ENCODE measurements at regions not wholly inside any gene's neighbourhood (a gene's known extent, or its start where the extent isn't known, plus 50 kb on each side); places are given as distances from the start of the nearest gene placed in this dataset.

DNA sequence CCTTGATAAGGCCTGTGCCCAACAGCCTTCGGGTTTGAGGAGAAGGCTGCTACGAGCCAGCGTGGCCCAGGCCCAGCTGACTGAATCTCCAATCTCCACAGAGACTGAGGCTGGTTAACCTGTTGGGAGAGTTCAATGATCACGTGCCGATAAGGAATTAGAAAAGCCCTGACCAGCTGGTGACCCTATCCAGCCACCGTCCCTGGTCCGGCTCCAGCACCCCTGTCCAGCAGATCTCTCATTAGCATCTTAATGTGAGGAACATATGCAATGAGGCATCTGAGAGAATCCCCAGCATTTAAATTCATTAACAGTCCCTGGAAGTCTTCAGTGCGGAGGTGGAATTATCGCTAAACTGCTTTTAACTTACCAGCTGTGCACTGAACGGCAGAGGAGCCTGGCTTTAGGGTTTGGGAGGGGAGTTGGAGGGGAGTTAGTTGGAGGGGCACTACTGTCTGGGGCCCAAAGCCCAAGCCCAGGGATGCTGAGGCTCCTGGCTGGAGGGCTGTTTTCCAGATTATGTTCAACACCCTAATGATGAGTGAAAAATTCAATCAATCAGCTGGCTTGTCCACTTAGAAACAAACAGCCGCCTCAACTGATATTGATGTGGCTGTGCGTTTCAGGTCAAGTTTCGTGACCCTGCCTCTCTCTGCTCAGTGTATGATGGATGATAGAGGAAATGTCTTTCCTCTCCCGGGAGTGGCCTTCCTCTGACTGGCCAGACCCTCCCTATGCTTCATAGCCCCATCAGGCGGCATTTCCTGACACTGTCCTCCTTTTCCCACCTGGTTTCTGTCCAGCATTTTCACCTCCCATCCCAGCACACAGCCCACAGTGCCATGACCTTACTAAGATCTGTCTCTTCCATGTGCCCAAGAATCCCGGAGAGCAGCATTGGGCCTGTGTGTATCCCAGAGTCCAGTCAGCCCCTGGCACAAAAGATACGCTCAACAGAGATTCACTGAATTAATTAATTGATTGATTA lies 184.5 kb downstream of the CCT6B start:
- no peak for DNase-seq (ENCODE audit: low spot score)

DNA sequence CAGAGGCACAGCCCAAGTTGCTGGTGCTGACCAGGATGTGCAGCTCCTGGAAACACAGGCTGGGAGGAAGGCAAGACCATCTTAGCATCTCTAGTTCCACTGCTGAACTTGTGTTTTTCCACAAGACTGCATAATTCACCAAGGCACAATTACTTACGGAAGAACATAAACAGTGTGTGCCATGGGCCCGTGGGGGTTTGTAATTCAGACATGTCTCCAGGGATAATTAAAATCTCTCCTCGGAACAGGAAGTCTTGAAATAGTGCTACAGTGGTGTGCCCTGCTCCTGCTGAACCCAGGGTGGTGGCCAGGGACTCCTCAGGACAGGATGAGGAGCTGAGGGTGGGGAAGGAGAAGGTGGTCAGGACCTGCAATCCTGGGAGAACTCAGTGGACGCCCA lies 188.2 kb downstream of the CCT6B start:
- no peak for DNase-seq (ENCODE audit: low spot score)

DNA sequence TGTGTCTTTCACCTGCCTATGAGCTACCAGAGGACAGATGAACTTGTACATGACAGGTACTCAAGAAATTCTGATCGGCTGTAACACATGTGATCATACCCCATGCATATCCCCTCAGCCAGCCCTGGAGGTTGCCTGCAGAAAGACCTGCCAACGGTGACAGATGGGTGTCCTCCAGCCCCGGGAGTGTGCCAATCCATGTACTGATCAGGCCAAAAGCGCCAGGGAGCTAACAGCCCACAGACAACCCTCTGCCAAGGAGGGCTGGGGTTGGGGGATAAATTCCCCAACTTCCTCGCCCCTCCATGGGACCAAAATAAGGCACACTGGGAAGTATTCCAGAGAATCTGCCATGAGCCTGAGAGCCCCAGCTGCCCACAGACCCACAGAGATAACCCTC lies 189.4 kb downstream of the CCT6B start:
- DNase-seq (ENCODE audit: low spot score): no peak

- DNase-seq (ENCODE audit: low spot score): no peak
These were observed 190.7 kb downstream of the CCT6B start for GRCh38 chr17:34770586-34770985.

GRCh38 chr17:34769899-34770298 lies 190.5 kb downstream of the TMEM132E start:
- no peak for DNase-seq (ENCODE audit: low spot score)

- no peak for DNase-seq (ENCODE audit: low spot score)
These were observed 189.7 kb downstream of the TMEM132E start for GRCh38 chr17:34769049-34769448.

DNA sequence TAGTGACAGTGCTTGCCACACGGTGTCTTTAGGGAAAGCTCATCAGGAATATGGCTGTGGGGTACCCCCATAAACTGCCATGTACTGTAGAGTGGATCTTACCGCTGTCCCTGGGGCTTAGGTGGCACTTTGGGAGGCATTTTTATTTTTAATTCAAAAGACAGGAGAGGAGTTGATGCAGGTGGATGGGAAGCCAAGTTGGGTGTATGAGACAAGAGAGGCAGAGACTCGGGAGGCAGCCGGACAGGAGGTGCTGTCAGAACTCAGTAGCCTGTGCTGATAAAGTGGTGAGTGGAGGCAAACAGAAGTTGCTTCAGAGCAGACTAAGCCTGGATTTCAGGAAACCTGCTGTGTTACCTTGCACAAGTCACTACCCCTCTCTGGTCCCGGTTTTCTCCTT lies 185.9 kb downstream of the TMEM132E start:
- DNase-seq (ENCODE audit: low spot score): no peak

GRCh38 chr17:34764716-34765115 lies 185.3 kb downstream of the TMEM132E start:
- DNase-seq (ENCODE audit: low spot score): no peak

DNA sequence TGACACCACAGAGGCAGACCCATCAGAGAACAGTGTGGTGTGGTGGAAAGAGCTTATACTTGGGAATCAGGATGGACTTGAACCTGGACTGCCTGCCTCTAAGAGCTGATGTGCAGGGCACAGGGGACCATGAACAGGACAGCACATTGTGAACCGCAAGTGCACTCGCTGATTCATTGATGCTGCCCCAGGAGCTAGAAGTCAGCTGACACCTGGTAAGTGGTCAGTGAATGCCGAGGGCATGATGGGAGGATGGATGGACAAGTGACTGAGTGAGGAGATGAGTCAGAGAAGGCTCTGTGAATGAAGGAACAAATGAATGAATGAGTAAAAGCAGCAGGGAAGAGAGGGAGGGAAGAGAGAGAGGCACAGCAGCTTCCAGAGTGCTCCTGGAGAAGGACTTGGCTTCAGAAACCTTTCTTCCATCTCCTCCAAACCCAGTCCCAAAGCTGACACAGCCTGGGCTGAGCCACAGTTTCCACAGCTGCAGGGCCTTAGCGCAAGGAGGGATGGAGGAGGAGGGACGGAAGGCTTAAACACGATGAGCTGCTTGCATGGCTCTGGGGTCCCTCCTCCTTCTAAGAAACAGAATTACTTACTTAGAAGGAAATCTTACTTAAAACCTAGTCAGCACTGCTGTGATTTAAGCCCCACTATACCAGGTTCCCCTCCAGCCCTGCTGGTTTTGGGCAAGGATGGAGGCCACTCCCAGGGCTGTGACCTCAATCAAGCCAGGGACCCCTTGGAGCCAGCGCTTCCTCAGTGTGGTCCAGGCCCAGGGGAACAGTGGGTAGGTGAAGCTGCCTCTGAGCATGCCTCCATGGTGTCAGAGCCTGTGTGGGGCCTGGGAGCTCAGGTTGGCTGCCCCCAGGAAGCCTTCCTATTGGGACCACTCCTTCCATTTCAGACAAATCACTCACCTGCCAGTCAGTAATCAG lies 184.6 kb downstream of the TMEM132E start:
- DNase-seq (ENCODE audit: low spot score): no peak

- no peak for DNase-seq (ENCODE audit: low spot score)
These were observed 182.7 kb downstream of the TMEM132E start for GRCh38 chr17:34762078-34762477.

GRCh38 chr17:34761646-34762045 lies 182.3 kb downstream of the TMEM132E start:
- DNase-seq (ENCODE audit: low spot score): no peak

- DNase-seq (ENCODE audit: low spot score): no peak
These were observed 181.6 kb downstream of the TMEM132E start for GRCh38 chr17:34760931-34761495.

DNA sequence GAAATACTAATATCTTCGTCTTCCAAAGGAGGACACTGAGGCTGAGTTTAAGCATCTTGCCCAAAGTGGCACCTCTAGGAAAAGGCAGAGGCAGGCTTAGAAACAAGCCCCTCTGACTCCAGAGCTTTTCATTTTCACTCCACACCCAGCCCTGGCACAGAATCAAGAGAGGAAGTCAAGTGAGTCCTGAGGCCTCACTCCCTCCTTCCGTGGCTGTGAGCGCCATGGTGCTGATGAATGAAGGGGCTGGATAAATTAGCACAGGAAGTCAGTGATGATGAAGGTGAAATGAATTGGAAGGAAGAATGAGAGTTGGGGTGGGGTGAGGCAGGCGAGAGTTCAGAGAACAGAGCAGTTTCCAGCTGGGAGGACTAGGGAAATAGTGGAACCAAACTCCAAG lies 179.3 kb downstream of the TMEM132E start:
- no peak for DNase-seq (ENCODE audit: low spot score)

DNA sequence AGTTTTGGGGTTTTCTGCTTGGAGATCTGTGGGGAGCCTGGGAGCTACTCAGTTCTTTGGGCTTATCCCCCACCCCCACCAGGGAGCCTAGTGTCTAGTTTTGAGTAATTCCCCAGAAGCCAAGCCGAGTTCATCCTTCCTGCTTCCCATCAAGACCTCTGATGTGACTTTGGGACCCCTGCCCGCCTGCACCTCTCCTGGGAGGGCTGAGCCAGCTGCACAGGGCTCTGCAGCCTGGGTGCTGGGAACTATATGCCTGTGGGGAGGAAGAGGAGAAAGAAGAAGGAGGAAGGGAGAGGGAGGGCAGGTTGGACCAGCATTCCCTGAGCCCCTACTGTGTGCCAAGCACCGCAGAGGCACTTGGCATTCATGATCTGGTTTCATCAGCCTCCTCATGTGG lies 178.9 kb downstream of the TMEM132E start:
- DNase-seq (ENCODE audit: low spot score): no peak

GRCh38 chr17:34757611-34758010 lies 178.2 kb downstream of the TMEM132E start:
- DNase-seq (ENCODE audit: low spot score): no peak

DNA sequence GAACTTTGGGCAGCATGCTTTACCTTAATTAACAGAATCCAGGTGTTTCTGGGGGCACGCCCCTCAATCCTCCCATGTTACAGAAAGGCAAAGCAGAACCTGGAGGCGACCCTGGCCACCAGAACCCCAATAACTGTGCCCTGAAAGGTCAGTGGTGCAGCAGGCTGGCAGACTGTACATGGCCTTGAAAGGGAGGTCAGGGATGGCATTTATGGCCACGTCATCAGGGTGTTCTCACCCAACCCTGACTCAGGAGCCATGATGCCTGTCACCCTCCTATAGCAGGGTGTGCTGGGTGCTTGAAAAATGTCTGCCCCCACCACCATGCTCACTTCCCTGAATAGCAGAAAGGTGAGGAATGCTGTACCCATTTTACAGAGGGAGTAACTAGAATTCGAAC lies 177.7 kb downstream of the TMEM132E start:
- no peak for DNase-seq (ENCODE audit: low spot score)

GRCh38 chr17:34756637-34757021 lies 177.2 kb downstream of the TMEM132E start:
- DNase-seq (ENCODE audit: low spot score): no peak

GRCh38 chr17:34755981-34756636 lies 176.7 kb downstream of the TMEM132E start:
- no peak for DNase-seq (ENCODE audit: low spot score)

DNA sequence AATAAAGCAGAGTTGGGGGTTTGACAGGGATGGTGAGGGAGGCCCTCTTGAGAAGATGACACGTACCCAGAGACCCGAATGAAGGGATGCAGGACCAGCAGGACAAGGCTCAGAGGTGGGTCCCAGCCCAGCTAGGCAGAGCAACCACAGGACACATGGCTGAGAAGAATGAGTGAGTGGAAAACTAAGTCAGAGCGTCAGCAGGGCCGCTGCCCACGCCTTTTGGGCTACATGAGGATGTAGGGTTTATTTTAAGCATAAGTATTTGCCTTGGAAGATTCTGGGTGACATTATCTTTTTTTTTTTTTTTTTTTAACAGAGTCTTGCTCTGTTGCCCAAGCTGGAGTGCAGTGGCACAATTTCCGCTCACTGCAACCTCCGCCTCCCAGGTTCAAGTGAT lies 176.0 kb downstream of the TMEM132E start:
- DNase-seq (ENCODE audit: low spot score): no peak

GRCh38 chr17:34750004-34750403 lies 170.6 kb downstream of the TMEM132E start:
- DNase-seq (ENCODE audit: low spot score): no peak

GRCh38 chr17:34741967-34742366 lies 162.6 kb downstream of the TMEM132E start:
- no peak for DNase-seq (ENCODE audit: low spot score)

Measured in CD4-positive, alpha-beta T cell treated with Interleukin-6 at 100 ng/mL for 8 hours (primary cell).